Breast epithelium (tissue), 3 donors: ENCODE measurements at regions not wholly inside any gene's neighbourhood (a gene's known extent, or its start where the extent isn't known, plus 50 kb on each side); places are given as distances from the start of the nearest gene placed in this dataset.

Experiments used
- CTCF ChIP-seq, 3 donors: fragments of 450-650 bp; IDR thresholded peaks; one replicate each; pipeline ENCODE4 v1.5.1; 2016 to 2017; ENCODE audit warnings: antibody characterized with exemption in 3 of 3, mild to moderate bottlenecking in 3 of 3, moderate library complexity in 3 of 3
- POLR2AphosphoS5 ChIP-seq, 3 donors: sonication (generic); formaldehyde crosslinking; IDR thresholded peaks; one replicate each; pipeline ENCODE4 v1.6.1; 2017; ENCODE audit warnings: antibody characterized with exemption in 3 of 3

DNA sequence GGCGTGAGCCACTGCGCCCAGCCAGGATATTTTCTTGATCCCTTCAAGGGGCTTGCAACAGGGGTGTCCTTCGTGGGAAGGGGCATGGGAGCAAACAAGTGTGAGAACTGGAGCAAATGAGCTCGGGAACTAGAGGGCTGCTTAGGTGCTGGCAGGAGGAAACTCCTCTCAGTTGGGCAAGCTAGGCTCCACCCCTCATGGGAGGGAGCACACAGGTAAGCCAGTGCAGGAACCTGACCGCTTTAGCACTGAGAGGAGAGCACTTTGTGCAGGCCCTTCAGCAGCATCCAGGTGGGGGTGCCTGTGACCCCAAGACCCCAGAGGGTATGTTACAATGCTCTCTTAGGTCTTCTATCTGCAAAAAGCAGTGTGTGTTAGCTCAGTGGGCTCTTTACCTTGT, 755.4 kb upstream of the MDGA2 start:
- TF ChIP-seq CTCF (IDR thresholded peaks at IDR 0.05), result no peak
- TF ChIP-seq POLR2AphosphoS5 (IDR thresholded peaks at IDR 0.05), result no peak
